ENCODE measurements at regions not wholly inside any gene's neighbourhood (a gene's known extent, or its start where the extent isn't known, plus 50 kb on each side); places are given as distances from the start of the nearest gene placed in this dataset.

GRCh38 chr13:31853643-31854326 is 114.5 kb downstream of the RXFP2 start:
- no peak for TF ChIP-seq CTCF (IDR thresholded peaks at IDR 0.05)
- TF ChIP-seq EZH2 (IDR thresholded peaks at IDR 0.05; ENCODE audit: borderline replicate concordance, insufficient read depth, low read depth, low read length, poor library complexity, severe bottlenecking), result no peak

Measured in B cell (primary cell).